Stimulated activated naive CD8-positive, alpha-beta T cell treated with anti-CD3 and anti-CD28 coated beads, Interleukin-15, Interleukin-2, amounts not matched to agents 100 ng/mL and 50 ng/mL, for 24 hours (primary cell): ENCODE measurements at regions not wholly inside any gene's neighbourhood (a gene's known extent, or its start where the extent isn't known, plus 50 kb on each side); places are given as distances from the start of the nearest gene placed in this dataset.

Source experiments
- H3K27ac Mint-ChIP-seq: one replicate; pipeline ENCODE4 v1.8.0; 2021; ENCODE audit warnings: mild to moderate bottlenecking, mixed read lengths
- H3K27me3 Mint-ChIP-seq: one replicate; pipeline ENCODE4 v1.8.0; 2021; ENCODE audit warnings: mixed read lengths
- H3K36me3 Mint-ChIP-seq: one replicate; pipeline ENCODE4 v1.8.0; 2021; ENCODE audit warnings: low read depth, mixed read lengths
- H3K4me1 Mint-ChIP-seq: one replicate; pipeline ENCODE4 v1.8.0; 2021; ENCODE audit warnings: low read depth, mixed read lengths
- H3K4me3 Mint-ChIP-seq: one replicate; pipeline ENCODE4 v1.8.0; 2021; ENCODE audit warnings: mild to moderate bottlenecking, mixed read lengths
- H3K9me3 Mint-ChIP-seq: one replicate; pipeline ENCODE4 v1.8.0; 2021; ENCODE audit warnings: mixed read lengths

DNA sequence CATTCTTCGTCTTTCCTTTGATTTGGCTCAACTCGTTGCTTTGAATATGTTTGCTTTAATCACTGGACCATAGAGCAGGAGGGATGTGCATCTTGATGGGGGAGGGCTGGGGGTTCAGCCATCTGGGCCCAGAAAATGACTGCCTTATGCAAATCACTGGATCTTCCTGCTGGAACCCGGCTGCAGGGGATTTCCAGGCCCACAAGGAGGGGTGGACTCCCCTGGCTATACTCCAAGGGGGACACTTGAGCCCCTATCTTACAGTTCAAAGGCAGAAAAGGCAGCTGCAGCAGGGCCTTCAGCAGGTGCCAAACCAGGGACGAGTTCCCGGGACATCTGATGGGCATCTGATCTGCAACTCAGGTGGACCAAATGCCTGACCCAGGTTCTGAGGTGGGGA, 122.5 kb downstream of the DICER1 start:
- no peaks in the 10 kb centered on the region for H3K4me1 Mint-ChIP-seq
- no peaks in the 10 kb centered on the region for H3K36me3 Mint-ChIP-seq
- peaks cover 4% of the 10 kb centered on the region for H3K9me3 Mint-ChIP-seq
- H3K27me3 Mint-ChIP-seq, result peaks cover 3% of the 10 kb centered on the region
- no peak overlapping the region for H3K4me3 Mint-ChIP-seq
- H3K27ac Mint-ChIP-seq, result no peak overlapping the region

DNA sequence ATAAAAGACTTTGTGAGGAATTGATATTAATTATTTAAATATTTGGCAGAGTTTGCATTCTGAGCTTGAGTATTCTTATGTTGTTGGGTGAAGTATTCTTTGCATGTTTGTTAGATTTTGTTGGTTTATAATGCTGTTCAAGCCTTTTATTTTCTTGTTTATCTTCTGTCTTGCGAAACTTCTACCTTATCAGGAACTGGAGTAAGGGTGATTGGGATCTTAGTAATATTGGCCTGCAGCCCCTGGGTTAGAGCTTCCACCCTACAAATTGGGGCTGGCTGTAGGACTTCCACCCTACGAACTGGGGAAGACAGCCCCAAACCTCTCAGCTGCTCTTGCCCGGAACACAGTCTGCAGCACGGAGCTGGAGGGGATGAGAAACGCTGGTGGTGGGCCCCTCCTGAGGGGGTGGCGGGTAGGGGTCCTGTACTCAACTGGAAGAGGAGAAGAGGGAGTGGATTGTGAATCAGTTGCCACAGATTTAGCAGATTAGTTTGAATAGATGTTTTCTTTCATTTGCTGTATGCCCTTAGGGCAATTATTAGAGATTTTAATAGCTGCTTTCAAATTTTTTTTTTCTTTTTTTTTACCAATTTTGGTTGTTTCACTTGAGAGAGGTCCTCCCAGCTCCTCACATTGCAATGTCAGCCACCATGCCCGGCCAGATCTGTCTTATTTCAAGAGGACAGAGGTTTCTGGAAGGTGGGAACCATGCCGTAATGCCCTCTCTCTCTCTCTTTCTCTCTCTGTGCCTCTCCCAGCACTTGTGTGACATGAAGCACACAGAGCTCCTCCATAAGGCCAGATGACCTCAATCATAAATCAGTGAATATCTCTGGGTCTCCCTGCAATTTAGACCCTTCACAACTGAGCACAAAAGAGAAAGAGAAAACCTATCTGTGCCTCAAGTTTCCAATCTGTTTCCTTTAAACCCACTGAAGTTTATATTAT, 123.4 kb downstream of the DICER1 start:
- Mint-ChIP-seq H3K9me3 (peaks cover 4% of the 10 kb centered on the region), H3K4me3 (no peak overlapping the region), H3K36me3 (no peaks in the 10 kb centered on the region), H3K27ac (no peak overlapping the region), H3K27me3 (peaks cover 9% of the 10 kb centered on the region), H3K4me1 (no peaks in the 10 kb centered on the region)

DNA sequence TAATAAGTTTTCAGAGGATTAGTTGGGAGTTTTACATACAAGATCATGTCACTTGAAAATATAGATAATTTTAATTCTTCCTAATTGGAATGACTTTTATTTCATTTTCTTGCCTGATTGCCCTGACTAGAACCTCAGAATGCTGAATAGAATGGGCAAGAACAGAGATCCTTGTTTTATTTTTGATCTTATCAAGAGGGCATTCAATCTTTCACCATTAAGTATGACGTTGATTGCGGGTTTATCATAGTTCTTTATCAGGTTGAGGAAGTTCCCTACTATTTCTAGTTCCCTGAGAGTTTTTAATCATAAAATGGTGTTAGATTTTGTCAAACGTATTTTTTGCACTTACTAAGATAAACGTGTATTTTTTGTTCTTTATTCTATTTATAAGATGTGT, 124.3 kb downstream of the DICER1 start:
- Mint-ChIP-seq H3K4me1 (no peaks in the 10 kb centered on the region), H3K9me3 (peaks cover 4% of the 10 kb centered on the region), H3K4me3 (no peak overlapping the region), H3K36me3 (no peaks in the 10 kb centered on the region), H3K27ac (no peak overlapping the region), H3K27me3 (peaks cover 9% of the 10 kb centered on the region)

DNA sequence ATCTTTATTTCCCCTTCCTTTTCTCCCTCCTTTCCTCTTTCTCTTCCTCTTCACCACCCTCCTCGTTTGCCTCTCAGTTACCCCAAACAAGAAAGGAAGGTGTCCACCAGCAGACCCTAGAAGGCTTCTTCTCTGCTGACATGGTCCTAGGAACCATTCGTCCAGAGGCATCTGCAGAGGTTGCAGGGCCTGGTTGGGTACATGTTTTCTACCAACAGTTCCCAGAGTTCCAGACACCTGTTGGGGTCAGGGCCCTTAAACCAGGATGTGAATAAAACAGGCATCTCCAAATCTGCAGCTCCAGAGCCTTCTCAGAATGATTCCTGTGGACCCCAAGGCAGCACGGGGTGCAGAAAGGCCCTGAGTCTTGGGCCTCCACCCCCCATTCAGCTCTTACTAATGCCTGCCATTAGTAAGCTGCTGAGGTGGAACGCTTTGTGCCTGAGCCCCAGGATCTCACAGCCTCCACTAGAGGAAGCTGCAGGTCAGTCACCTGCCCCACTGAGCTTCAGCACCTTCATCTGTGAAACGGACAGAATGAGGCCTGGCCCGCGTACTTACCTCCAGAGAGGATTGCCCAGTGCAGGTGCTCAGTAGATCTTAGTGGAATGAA, 130.4 kb downstream of the DICER1 start:
- Mint-ChIP-seq H3K27ac (no peak overlapping the region), H3K4me1 (no peaks in the 10 kb centered on the region), H3K9me3 (no peaks in the 10 kb centered on the region), H3K4me3 (no peak overlapping the region), H3K27me3 (peaks cover 10% of the 10 kb centered on the region), H3K36me3 (no peaks in the 10 kb centered on the region)

DNA sequence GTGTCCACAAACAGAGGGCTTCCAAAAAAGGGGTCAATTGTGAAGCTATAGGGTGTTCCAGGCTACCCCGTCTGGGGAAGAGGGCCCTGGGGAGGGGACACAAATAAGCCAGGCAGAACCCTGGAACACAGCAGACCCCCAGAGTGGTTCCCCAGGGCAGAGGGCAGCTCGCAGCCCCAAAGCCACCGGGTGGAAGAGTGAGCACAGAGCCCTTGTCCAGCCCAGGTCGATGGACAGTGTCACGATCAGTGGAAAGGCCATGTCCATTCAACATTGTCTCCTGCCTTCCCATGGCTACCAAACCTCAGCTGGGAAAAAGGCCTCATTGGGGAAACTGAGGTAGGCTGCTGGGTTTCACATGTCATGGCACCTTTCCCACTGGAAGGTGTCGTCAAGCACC, 131.4 kb downstream of the DICER1 start:
- Mint-ChIP-seq H3K9me3 (peaks cover 3% of the 10 kb centered on the region), H3K4me1 (no peaks in the 10 kb centered on the region), H3K27me3 (peaks cover 10% of the 10 kb centered on the region), H3K4me3 (no peak overlapping the region), H3K36me3 (no peaks in the 10 kb centered on the region), H3K27ac (no peak overlapping the region)

DNA sequence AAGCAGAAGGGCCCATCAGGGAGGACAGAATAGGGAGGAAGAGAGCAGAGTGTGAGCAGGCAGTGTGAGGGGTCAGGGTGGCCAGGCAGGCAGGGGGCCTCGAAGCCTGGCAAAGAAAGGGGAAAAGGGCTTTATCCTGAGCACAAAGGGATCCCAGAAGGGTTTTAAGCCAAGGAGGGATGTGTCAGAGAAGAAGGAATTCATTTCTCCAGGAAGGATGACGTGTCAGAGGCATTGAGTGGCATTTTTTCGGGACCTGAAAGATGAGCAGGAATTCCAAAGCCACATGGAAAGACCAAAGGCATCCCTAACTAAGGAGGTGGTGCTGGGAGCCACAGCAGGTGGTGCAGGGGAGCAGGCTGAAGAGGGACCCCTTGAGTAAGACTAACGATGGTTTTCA, 132.1 kb downstream of the DICER1 start:
- H3K27ac Mint-ChIP-seq, result no peak overlapping the region
- H3K36me3 Mint-ChIP-seq, result no peaks in the 10 kb centered on the region
- no peak overlapping the region for H3K4me3 Mint-ChIP-seq
- H3K9me3 Mint-ChIP-seq, result peaks cover 3% of the 10 kb centered on the region
- H3K27me3 Mint-ChIP-seq, result peaks cover 10% of the 10 kb centered on the region
- H3K4me1 Mint-ChIP-seq, result no peaks in the 10 kb centered on the region

DNA sequence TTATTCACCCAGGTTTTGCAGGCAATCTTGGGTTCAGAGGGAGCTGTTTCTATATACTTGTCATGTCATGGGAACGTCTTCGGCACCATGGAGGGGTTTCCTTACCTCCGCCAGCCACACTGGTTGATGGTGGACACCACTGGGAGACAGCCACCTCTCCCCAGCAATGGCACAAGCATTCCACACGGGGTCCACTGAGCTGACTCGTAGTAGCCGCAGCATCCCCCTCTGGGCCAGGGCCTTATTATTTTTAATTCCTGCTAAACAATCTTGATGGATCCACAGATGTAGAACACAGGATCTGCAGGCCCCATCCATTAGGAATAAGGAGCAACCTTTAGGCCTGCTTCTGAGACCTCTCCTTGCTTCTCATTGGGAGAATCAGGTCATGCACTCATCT, 132.9 kb downstream of the DICER1 start:
- Mint-ChIP-seq H3K36me3 (no peaks in the 10 kb centered on the region), H3K27ac (no peak overlapping the region), H3K4me3 (no peak overlapping the region), H3K4me1 (no peaks in the 10 kb centered on the region), H3K9me3 (peaks cover 3% of the 10 kb centered on the region), H3K27me3 (peaks cover 8% of the 10 kb centered on the region)

DNA sequence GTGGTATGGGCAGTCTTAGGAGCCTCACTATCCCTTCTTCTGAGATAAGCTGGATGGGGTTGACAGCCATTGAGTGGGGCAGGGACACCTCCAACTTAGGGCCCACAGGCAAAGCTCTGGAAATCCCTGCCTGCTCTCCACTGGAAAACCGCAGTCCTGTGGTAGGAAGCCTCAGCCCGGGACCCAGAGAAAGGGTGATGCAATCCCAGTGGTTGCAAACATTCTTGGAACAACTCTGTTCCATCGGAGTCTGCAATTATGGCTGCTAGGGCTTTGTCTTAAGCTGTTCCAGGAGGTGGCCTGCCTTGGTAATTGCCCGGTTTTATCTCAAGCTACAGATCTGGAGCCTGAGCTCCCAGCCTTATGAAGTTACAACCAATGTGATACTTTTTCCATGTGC, 133.4 kb downstream of the DICER1 start:
- H3K4me1 Mint-ChIP-seq, result no peaks in the 10 kb centered on the region
- no peak overlapping the region for H3K4me3 Mint-ChIP-seq
- peaks cover 3% of the 10 kb centered on the region for H3K9me3 Mint-ChIP-seq
- no peak overlapping the region for H3K27ac Mint-ChIP-seq
- H3K36me3 Mint-ChIP-seq, result no peaks in the 10 kb centered on the region
- H3K27me3 Mint-ChIP-seq, result peaks cover 4% of the 10 kb centered on the region

DNA sequence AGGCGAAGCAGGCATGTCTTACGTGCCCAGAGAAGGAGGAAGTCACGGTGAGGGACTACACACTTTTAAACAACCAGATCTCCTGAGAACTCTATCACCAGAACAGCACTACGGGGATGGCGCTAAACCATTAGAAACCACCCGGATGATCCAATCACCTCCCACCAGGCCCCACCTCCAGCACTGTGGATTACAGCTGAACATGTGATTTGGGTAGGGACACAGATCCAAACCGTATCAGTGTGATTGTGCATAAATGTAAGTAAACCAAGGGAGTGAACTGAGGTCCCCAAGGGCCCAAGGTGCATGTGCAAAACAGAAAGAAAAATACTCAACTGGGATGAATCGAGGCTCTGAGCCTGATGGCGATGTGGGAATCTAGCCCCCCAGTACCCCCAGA, 134.2 kb downstream of the DICER1 start:
- H3K4me3 Mint-ChIP-seq, result no peak overlapping the region
- peaks cover 3% of the 10 kb centered on the region for H3K9me3 Mint-ChIP-seq
- peaks cover 4% of the 10 kb centered on the region for H3K27me3 Mint-ChIP-seq
- H3K27ac Mint-ChIP-seq, result no peak overlapping the region
- H3K36me3 Mint-ChIP-seq, result no peaks in the 10 kb centered on the region
- no peaks in the 10 kb centered on the region for H3K4me1 Mint-ChIP-seq

DNA sequence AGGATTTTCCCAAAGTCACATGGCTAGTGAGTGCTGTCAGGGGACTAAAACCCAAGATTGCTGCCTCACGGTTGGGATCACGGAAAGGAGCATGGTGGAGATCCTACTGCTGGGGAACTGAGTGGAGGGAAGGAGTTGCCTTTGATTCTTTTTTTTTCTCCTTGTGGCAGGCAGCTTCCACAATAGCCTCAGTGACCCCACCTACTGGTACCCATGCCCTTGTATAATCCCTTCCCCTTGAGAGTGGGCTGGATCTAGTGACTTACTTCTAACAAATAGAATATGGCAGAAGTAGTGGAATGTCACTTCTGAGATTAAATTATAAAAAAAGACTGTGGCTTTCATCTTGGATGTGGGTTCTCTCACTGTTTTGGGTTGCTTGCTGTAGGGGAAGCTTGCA, 135.7 kb downstream of the DICER1 start:
- Mint-ChIP-seq H3K36me3 (no peaks in the 10 kb centered on the region), H3K27ac (no peak overlapping the region), H3K27me3 (peaks cover 4% of the 10 kb centered on the region), H3K4me3 (no peak overlapping the region), H3K9me3 (peaks cover 3% of the 10 kb centered on the region), H3K4me1 (no peaks in the 10 kb centered on the region)

DNA sequence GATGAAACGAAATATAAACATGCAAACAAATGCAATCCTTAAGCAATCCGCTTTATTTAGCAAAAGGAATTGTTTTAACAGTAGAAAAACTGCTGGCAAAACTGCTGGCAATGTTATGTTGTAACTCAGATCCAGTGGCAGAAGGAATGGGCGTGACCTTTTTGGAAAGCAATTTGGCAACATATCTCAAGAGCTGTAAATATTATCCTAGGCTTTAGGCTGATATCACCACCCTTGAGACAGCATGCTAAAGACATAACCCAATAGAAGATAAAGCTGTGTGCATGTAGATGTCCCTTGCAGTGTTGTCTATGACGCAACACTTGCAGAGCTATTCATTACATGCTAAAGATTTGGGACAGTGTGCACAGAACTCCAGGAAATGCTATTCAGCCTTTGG, 138.5 kb downstream of the DICER1 start:
- Mint-ChIP-seq H3K27me3 (no peaks in the 10 kb centered on the region), H3K4me3 (no peak overlapping the region), H3K27ac (no peak overlapping the region), H3K36me3 (no peaks in the 10 kb centered on the region), H3K4me1 (no peaks in the 10 kb centered on the region), H3K9me3 (peaks cover 3% of the 10 kb centered on the region)

DNA sequence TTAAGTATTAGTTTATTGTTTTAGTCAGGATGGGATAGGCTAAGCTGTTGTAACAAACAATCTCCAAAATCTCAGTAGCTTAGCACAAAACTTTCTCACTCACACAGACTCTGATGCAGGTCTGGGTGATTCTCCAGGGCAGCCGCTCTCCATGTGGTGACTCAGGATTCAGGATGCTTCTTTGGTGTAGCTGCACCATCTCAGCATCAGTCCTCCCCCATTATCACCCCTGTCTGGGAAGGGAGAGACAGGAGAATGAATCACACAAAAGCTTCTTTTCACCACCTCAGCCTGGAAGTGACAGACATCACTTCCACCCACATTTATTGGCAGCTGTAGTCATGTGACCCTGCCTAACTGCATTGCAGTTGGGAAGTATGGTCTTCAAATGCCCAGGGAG, 142.3 kb downstream of the DICER1 start:
- no peak overlapping the region for H3K27ac Mint-ChIP-seq
- H3K9me3 Mint-ChIP-seq, result no peaks in the 10 kb centered on the region
- no peaks in the 10 kb centered on the region for H3K4me1 Mint-ChIP-seq
- H3K4me3 Mint-ChIP-seq, result no peak overlapping the region
- no peaks in the 10 kb centered on the region for H3K36me3 Mint-ChIP-seq
- peaks cover 16% of the 10 kb centered on the region for H3K27me3 Mint-ChIP-seq

DNA sequence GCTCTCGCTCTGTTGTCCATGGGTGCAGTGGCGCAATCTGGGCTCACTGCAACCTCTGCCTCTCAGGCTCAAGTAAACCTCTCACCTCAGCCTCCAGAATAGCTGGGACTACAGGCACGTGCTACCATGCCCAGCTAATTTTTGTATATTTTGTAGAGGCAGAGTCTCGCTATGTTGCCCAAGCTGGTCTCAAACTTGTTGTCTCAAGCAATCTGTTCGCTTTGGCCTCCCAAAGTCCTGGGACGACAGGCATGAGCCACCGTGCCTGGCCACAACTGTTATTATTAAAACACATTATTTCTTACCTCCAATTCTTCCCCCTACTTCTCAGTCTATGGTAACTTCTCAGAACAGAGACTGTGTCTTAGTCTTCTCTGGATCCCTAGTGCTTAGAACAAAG, 143.3 kb downstream of the DICER1 start:
- no peak overlapping the region for H3K27ac Mint-ChIP-seq
- H3K4me3 Mint-ChIP-seq, result no peak overlapping the region
- H3K27me3 Mint-ChIP-seq, result peaks cover 16% of the 10 kb centered on the region
- H3K4me1 Mint-ChIP-seq, result no peaks in the 10 kb centered on the region
- H3K9me3 Mint-ChIP-seq, result no peaks in the 10 kb centered on the region
- no peaks in the 10 kb centered on the region for H3K36me3 Mint-ChIP-seq

DNA sequence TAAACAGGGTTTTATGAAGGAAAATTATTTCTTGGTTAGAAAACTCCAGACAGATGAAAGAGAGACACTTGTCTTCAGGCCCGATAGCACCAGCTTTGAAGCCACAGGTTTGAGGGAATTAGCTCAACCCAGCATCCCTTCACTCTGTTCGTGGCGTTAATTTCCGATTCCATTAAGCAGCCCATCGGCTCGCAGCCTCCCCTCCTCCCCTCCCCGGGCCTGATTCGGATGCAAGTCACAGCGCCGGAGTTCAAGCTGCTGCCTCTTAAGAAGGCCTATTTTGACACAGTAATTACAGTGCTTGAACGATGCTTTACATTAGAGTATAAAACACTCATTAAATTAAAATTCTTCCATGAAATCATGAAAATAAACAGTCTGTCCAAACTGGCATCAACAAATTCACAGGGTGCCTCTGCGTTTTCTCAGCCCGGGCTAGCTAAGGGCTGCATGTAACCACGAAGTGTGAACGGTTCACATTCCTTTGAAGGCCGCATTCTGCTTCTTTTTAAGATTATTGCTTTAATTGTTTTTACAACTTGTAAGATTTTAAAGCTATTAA, 145.8 kb downstream of the DICER1 start:
- H3K27me3 Mint-ChIP-seq, result peaks cover 26% of the 10 kb centered on the region
- no peak overlapping the region for H3K27ac Mint-ChIP-seq
- H3K9me3 Mint-ChIP-seq, result no peaks in the 10 kb centered on the region
- no peak overlapping the region for H3K4me3 Mint-ChIP-seq
- H3K4me1 Mint-ChIP-seq, result no peaks in the 10 kb centered on the region
- no peaks in the 10 kb centered on the region for H3K36me3 Mint-ChIP-seq

DNA sequence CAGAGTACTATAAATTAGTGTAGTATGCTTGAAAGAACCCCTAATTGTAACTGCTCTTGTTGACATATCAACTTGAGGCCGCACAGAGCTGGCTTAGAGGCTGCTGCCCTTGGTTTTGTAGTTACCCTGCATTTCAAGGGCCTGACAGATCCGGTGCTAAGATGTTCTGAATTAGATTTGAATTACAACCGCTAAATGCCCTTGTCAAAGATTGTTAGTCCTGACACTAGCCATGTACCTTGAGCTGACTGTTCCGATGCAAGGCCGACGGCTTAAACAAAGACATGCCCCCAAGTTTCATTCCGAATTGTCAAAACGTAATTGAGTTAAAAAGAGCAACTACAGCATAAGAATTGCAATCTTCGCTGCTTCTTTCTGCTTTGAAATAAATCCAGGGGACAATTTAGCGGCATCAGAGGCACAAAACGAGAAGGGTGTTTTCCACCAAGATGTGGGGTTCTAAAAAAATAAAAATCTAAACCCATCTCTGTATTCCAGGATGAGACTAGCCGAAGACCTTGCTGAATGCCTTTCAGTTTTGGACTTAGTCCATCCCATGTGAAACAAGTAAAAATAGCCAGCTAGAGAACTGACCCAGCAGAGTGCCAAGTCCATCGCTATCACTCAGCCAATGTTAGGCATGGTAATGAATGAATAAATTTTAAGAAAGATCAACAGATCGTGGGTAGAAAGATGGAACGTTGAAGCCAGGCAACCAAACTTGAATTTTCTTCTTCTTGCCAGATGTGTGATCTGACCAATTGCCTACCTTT, 148.7 kb downstream of the DICER1 start:
- Mint-ChIP-seq H3K9me3 (no peaks in the 10 kb centered on the region), H3K36me3 (no peaks in the 10 kb centered on the region), H3K27ac (no peak overlapping the region), H3K4me3 (no peak overlapping the region), H3K4me1 (no peaks in the 10 kb centered on the region), H3K27me3 (peaks cover 29% of the 10 kb centered on the region)
